NCI-H146 treated with DMSO at 0.1 percent for 48 hours (cell line): ENCODE measurements at regions not wholly inside any gene's neighbourhood (a gene's known extent, or its start where the extent isn't known, plus 50 kb on each side); places are given as distances from the start of the nearest gene placed in this dataset.

Source experiments
- DNase-seq: peaks from one replicate; lab custom pipeline; 2025; ENCODE audit not compliant: unreplicated experiment; lab: John Stamatoyannopoulos, UW

- DNase-seq: no peak
Measured at GRCh38 chr4:106679063-106679462, 310.5 kb upstream of the GIMD1 start.

- DNase-seq: no peak
Measured at GRCh38 chr4:106677213-106677612, 308.6 kb upstream of the GIMD1 start.

- no peak for DNase-seq
Measured at GRCh38 chr4:106676173-106676921, 307.8 kb upstream of the GIMD1 start.

GRCh38 chr4:106671716-106672115 is 303.1 kb upstream of the GIMD1 start:
- no peak for DNase-seq

GRCh38 chr4:106670976-106671375 is 302.4 kb upstream of the GIMD1 start:
- DNase-seq: no peak

- DNase-seq: no peak
Measured at GRCh38 chr4:106659371-106659770, 290.8 kb upstream of the GIMD1 start.

GRCh38 chr4:106652095-106652494 is 283.5 kb upstream of the GIMD1 start:
- no peak for DNase-seq

GRCh38 chr4:106650701-106651100 is 282.1 kb upstream of the GIMD1 start:
- DNase-seq: no peak

GRCh38 chr4:106647451-106647850 is 278.9 kb upstream of the GIMD1 start:
- no peak for DNase-seq

- DNase-seq: no peak
Measured at GRCh38 chr4:106629268-106629625, 260.7 kb upstream of the GIMD1 start.

- no peak for DNase-seq
Measured at GRCh38 chr4:106628586-106629267, 260.1 kb upstream of the GIMD1 start.

- no peak for DNase-seq
Measured at GRCh38 chr4:106627051-106627450, 258.5 kb upstream of the GIMD1 start.

GRCh38 chr4:106624671-106625070 is 256.1 kb upstream of the GIMD1 start:
- DNase-seq: no peak

- no peak for DNase-seq
Measured at GRCh38 chr4:106618956-106619355, 250.4 kb upstream of the GIMD1 start.

GRCh38 chr4:106615961-106616360 is 247.4 kb upstream of the GIMD1 start:
- no peak for DNase-seq

- DNase-seq: no peak
Measured at GRCh38 chr4:106615410-106615945, 246.9 kb upstream of the GIMD1 start.

GRCh38 chr4:106614441-106614840 is 245.9 kb upstream of the GIMD1 start:
- no peak for DNase-seq

GRCh38 chr4:106609917-106610316 is 241.3 kb upstream of the GIMD1 start:
- no peak for DNase-seq

- no peak for DNase-seq
Measured at GRCh38 chr4:106607558-106607957, 239.0 kb upstream of the GIMD1 start.

GRCh38 chr4:106604319-106605051 is 235.9 kb upstream of the GIMD1 start:
- DNase-seq: no peak

GRCh38 chr4:106603471-106603870 is 234.9 kb upstream of the GIMD1 start:
- no peak for DNase-seq

GRCh38 chr4:106602711-106603110 is 234.1 kb upstream of the GIMD1 start:
- no peak for DNase-seq
